ENCODE measurements at regions not wholly inside any gene's neighbourhood (a gene's known extent, or its start where the extent isn't known, plus 50 kb on each side); places are given as distances from the start of the nearest gene placed in this dataset.

DNA sequence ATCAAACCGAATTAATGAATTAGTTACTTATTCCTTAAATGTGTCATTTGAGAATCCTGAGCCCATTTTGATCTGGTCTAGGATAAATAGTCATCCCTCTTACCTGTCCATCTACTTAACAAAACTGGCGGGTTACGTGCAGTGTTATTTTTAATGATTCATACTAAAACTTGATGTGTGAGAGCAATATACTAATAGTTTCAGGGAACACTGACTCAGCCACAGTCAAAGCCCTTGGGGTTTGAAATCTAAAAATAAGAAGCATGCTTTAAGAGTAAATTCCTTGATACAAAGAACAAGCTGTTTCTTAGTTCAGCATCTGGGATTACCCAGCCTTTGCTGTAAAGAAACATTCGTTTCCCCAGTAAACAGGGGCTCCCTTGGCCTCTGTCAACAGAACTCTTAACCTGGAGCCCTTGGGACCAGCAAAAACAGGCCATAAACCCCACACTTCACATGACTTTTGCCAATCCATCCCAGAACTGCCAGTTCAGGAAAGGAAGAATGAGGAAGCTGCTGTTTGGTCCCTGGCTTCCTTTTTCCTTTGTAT lies 370.6 kb upstream of the IGFBP3 start:
- no peak for TF ChIP-seq ARNT (IDR thresholded peaks at IDR 0.05)
- TF ChIP-seq TARDBP (IDR thresholded peaks at IDR 0.05): no peak
- no peak for TF ChIP-seq BHLHE40 (IDR thresholded peaks at IDR 0.05; ENCODE audit: borderline replicate concordance)
- no peak for TF ChIP-seq HDGF (IDR thresholded peaks at IDR 0.05; ENCODE audit: borderline replicate concordance)
- no peak for TF ChIP-seq FOXA1 (IDR thresholded peaks at IDR 0.05)
- no peak for TF ChIP-seq ELF4 (IDR thresholded peaks at IDR 0.05)
- no peak for TF ChIP-seq SUZ12 (IDR thresholded peaks at IDR 0.05)
- no peak for TF ChIP-seq SP1 (IDR thresholded peaks at IDR 0.05)
- no peak for TF ChIP-seq L3MBTL2 (conservative IDR thresholded peaks at IDR 0.05)

All from HEK293T (cell line).